SKM-1 treated with dmso at 0.1 percent for 144 hours (cell line): ENCODE measurements at regions not wholly inside any gene's neighbourhood (a gene's known extent, or its start where the extent isn't known, plus 50 kb on each side); places are given as distances from the start of the nearest gene placed in this dataset.
"Not testable (repeated sequence)": the region's sequence is repeated elsewhere in the genome, so short reads cannot be mapped to it uniquely, and the experiment has no call there.

Source experiments
- DNase-seq: peaks from one replicate; lab custom pipeline; 2025; ENCODE audit not compliant: unreplicated experiment; lab: John Stamatoyannopoulos, UW

DNA sequence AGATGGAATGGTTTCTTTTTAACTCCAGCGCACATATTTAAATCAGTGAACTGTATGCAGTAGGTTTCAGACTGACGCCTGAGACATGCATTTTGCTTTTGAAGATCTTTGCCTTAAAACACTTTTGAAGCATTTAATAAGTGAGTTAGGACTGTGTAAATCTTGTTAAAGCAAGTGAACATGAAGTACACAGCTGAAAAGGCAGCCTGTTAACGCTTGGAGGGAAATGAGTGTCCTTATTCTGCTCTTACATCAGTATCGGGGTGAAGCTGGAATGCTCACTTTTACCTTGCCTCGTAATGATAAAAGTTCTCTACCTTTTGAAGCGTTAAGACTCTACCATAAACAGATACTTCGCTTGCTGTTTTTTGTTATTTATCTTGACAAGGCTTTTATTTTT, 552.2 kb downstream of the ZNF608 start:
- DNase-seq, result no peak

DNA sequence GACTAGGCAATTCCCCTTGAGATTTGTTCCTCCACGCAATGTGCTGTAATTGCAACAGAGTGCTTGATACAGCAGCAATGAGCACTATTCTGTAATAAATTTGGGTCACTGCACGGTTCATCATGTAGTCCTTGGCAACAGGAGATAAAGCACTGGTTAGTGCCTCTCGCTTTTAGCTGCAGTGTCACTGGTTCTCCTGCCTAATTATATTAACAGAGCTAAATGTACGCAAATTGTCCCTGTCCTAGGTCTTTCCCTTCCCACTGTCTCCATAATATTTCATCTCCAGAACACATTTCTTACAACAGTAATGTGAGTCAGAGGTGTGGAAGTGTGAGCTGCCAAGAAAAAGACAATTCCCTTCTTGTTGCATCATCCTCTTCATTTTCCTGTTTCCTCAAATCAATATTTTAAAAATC, 553.1 kb downstream of the ZNF608 start:
- DNase-seq, result no peak

- no peak for DNase-seq
These were observed 553.7 kb downstream of the ZNF608 start for GRCh38 chr5:124192716-124193115.

- no peak for DNase-seq
These were observed 560.7 kb downstream of the ZNF608 start for GRCh38 chr5:124185716-124186115.

DNA sequence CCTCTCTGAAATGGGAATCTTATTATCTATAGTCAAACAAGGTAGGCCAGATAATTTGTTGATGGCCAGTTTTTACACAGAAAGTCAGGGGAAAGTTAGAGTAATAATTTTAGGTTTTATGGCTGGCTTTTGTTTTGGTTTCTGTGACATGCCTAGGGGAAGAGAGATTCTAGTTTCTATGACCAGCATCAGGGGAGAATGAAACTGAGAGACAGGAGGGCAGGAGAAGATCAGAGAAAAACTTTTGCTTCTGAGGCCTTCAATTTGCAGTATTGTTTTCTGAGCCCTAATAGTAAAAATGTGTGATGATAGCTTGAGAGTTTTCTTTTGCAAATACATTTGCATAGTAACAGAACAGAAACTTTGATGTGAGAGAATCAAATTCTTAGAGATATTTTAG, 564.3 kb downstream of the ZNF608 start:
- no peak for DNase-seq

DNA sequence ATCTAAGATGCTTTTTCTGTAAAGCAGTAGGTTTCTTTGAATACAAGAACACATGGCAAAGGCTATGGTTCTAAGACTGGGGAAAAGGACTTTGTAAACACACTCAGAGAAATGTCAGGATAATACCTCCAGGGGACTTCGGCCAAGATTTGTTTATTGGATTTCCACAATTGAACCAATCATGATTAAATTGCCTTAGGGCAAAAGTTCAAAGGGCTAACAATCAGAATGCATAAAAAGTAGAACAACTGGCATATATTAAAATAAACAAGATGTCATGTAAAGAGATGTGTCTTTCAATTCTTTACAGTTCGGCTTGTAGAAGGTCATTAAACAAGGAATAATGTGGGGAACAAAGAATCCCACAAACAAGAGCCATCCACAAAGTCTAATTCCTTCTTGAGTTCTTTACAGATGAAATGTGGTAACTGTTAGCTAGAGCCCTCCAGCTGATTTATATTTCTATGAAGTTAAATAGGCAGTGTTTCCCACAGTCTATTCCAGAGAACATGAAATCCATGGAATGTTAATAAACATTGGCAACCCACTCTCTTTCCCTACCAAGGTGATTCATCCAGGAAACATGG, 565.5 kb downstream of the ZNF608 start:
- DNase-seq, result no peak

DNA sequence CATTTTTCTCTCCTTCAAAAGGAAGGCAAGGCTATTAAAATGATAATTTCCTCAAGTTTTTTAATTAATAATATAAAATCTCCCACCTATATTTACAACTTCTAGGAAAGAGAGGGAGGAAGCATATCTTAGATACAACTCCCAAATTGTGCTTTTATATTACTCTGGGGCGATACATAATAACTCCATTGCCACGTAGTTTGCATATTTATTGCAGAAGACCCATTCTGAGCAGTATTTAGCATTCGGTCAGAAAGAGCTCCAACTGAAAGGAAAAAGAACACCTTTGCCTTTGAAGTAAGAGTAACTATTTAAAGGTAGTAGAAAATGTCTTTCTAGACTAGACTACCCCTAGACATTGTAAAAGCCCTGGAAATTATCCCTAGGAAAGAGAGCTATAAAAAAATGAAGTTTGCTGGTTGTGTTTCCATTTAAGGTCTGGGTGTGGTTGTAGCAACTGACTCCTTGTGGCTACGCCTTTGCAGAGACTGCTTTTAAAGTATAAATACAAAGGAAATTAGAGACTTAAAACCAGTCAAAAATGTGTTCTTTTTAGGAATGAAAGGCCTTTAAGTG, 566.1 kb downstream of the ZNF608 start:
- no peak for DNase-seq

GRCh38 chr5:124179819-124180218, 566.6 kb downstream of the ZNF608 start:
- no peak for DNase-seq

DNA sequence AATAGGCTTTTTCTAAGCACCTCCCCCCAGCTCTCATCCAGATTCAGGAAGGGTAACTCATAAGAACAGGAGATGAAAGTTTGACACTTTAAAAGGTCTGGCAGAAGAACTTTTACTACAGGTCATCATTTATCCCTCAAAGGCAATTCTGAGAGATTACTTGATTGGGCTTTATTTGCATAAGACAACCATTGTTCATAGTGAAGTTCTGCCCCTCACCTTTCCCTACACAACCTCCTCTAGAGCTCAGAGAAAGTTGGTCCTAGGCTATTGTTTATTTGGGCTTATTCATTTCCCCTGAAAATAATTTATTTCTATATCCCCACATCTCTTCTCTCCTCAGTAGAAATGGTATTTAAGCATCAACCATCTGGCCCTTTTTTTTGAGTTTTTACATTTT, 568.4 kb downstream of the ZNF608 start:
- no peak for DNase-seq

DNA sequence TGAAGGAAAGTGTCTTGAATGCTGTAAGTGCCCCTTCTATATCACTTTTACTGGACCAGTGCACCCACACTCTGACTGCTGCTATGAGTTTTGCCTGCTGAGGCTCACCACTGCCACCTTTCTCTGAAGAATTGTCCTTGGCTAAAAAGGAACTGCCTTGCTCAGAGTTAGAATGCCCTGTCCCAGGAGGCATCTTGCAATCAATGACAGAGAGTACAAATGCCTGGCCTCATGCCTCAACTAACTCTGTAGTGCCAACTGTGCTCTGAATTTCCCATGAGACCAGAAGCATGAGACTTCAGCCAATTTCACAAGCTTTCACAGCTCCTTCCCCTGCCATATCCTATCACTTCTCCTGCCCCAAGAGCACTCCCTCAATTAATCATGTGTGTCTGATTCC, 569.7 kb downstream of the ZNF608 start:
- no peak for DNase-seq

DNA sequence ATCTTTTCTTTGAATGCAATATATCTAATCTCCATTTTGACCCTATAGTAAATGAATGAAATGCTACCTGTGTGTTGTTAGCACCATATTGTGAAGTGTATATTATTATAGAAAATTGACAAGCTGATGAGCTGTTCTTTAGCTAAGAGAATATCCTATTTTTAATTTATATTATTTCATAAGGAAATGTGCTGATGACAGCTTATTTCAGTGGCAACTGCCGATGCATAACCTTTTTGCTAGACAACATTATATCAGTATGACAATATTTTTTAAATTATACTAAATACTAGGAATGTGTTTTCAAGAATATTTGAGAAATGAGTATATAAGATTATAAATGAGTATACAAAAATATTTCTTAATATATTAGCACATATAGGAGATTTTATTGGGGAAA, 573.1 kb downstream of the ZNF608 start:
- DNase-seq, result no peak

DNA sequence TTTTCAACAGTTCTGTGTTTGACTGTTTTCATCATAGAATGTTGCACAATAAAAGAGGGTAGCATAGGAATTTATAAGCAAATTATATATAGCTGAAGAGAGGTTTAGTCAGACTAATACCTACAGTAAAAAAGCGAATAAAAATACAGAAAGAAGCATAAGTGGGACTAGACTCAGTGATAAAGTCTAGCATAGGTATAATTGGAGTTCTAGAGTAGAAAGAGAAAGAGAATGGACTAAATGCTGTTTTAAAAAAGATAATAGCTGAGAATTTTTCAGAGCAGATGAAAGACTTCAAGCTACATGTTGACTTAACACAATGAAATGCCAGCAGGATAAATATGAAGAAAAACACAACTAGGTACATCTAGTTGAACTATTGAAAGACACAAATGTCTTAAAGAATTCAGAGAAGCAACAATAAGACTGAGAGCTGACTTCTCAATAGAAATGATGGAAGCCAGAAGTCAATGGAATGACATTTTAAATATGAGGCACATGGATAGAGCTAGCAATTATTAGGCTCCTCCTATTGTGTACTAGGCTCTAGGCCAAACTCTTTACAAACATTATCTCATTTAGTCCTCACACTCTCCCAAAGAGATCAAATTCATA, 573.9 kb downstream of the ZNF608 start:
- no peak for DNase-seq

GRCh38 chr5:124168093-124168492, 578.3 kb downstream of the ZNF608 start:
- not testable (repeated sequence) for DNase-seq

DNA sequence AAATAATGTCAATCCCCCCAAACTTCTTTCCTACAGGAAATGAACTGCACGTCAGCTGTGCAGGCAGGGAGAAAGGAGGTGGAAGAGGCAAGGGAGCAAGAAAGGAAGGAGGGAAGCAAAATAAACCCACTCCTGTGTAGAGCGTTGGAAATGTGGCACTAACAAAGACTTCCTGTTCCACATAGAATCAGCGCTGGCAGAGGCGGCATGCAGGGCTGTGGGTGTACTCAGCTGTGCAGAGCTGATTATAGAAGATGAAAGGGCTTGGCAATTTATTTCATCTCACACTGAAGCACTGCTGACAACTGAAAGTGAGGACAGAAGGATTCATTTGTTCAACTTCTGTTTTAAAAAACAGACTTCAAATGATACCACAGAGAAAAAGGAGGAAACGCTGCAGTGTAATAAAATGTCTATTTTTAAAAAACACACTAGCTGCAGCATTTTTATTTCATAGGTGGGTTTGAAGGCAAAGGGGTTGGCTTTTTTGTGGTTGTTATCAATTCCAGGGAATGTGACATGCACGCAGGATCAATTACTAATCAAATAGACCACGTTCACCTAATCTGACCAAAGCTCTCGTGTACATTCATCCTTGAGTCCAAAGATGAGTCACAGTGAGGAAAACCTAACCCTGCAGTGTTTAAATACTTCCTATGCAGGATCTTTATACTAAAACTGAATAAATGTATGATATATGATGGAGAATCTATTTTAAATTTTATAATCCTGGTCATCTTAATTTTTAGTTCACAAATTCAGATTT, 583.5 kb downstream of the ZNF608 start:
- DNase-seq, result no peak

DNA sequence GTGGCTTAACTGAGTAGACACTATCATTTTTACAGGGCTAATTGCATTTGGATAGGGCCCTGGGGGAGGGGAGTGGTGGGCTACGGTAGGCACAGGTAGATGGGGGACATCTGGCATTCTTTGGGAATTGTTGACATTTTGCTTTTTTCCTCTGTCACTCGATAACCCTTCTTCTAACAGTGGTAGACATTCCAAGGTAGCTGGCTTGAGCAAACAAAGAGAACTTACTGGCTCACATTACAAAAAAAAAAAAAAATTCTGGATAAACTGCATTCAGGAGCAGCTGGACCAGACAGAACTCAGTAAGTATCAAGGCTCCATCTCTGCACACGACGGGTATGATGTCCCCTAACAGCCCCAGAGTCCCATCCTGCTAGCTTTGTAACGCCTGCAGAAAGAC, 585.2 kb downstream of the ZNF608 start:
- DNase-seq, result no peak

GRCh38 chr5:124160265-124160664, 586.2 kb downstream of the ZNF608 start:
- no peak for DNase-seq

- DNase-seq, result no peak
These were observed 589.1 kb downstream of the ZNF608 start for GRCh38 chr5:124157320-124157719.

GRCh38 chr5:124156415-124156996, 589.9 kb downstream of the ZNF608 start:
- no peak for DNase-seq

DNA sequence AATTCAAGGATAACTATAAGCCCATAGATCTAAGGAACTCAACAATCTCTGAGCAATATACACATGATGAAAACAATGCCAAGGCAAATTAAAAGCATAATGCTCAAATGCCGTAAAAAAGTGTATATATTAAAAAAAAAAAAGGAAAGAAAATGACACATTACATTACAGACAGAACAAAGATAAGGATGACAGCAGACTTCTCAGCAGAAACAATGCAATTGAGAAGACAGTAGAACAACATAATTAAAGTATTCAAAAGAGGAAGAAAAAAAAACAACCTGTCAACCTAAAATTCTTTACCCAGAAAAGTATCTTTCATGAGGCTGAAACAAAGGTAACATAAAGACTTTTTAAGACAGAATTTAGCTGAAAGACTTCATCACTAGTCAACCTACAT, 591.7 kb downstream of the ZNF608 start:
- no peak for DNase-seq

- DNase-seq, result no peak
These were observed 592.9 kb downstream of the ZNF608 start for GRCh38 chr5:124153588-124153987.

DNA sequence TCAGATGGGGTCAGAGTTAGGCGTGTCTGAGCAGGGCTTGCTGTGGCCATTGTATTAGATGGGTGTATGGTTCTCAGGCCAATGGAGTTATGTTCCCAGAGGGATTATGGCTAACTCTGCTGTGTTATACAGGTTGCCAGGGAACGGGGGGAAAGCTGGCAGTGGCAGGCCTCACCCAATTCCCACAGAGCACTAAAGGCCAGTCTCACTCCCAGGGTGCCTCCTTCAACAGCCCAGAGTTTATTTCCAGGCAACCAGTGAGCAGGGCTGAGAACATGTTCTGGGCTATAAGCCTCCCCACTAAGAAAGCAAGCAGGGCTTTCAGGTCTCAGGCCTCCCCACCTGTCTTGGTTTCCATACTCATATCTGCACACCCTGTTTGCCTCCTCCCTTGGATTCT, 597.9 kb downstream of the ZNF608 start:
- DNase-seq, result no peak

DNA sequence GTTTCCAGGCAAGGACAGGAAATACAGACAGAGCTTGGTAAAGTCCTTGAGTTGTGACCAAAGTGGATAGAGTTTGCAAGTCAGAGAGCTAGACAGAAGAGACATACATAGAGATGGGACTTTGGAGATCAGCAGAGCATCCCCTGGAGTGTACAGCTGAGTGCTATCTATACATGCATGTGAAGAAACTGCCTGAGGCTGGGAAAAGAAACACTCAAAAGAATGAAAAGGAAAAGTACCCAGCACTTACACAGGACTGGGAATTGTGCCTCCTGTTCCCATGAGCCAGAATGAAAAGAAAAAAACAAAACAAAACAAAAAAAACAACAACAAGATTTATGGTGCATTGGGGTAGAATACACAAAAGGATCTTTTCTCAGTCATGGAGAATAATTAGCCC, 606.4 kb downstream of the ZNF608 start:
- DNase-seq, result no peak
